HG03457 (cell line): ENCODE measurements at regions not wholly inside any gene's neighbourhood (a gene's known extent, or its start where the extent isn't known, plus 50 kb on each side); places are given as distances from the start of the nearest gene placed in this dataset.

Source experiments
- ATAC-seq: cut with Tn5 transposase; IDR thresholded peaks from one replicate; pipeline ENCODE4 v1.9.1; 2021; ENCODE audit warnings: moderate number of reproducible peaks; ENCODE audit not compliant: unreplicated experiment

DNA sequence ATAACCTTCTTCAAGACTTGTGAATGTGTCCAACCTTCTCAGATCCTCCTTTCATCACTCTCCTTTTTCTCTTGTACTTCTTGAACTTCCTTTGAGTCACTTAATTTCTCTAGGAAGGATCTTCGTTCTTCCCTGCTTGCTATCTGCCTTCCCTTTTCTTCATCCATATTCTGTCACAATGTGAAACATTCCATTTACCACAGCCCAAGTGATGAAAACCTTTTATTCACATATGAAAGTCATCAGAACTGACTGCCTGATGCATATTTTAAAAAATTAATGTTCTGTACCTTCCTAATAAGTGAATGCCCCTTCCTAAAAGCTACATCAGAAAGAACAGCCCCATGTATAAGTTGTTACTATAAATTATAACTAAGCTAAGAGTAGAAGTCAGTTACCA is 520.4 kb upstream of the LUZP2 start:
- ATAC-seq, result no peak

DNA sequence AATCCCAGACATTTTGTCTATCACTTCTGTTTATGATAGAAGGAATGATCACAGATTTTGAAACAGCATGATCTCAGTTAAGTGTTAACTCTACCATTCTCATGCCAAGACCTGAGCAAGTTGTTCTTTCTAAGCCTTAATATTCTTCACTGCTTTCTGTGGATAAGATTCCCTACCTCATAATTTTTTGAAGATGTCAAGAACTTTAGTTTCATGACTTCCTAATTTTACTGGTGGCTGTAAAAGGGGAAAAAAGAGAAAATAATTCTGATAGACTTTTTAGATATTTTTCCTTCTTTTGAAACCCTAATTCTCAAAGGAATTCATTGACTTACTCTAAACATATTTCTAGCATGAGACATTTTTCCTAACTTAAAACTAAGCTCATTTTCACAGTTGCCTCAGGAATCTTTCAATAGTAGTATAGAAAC is 520.0 kb upstream of the LUZP2 start:
- ATAC-seq, result no peak

DNA sequence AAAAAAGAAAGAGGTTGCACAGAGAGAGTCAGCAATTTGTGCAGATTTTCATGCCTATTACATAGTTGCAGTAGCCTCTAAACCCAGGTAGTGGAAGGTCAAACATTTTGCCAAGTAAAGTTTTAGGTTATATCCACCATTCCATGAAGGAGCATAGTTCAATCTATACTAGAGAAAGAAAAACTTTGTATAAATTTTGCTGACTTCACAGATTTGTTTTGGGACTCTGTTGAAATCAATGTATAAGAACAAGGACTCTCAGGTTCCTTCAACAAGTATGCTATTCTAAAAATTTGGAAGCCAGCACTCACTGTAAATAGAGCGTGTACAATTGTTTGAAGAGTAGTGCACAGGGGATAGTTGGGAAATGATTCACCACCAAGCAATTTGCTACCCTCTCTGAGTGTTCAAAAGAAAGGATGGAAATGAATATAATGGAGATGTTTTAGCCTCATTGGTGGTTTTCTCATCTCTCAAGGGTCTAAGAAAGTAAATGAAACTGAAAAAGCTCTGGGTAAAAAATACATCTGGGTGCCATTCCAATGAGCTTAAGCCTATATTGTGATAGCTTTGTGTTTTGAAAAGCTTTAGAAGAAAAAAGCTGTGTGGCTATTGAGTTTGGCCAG is 508.4 kb upstream of the LUZP2 start:
- ATAC-seq, result no peak

DNA sequence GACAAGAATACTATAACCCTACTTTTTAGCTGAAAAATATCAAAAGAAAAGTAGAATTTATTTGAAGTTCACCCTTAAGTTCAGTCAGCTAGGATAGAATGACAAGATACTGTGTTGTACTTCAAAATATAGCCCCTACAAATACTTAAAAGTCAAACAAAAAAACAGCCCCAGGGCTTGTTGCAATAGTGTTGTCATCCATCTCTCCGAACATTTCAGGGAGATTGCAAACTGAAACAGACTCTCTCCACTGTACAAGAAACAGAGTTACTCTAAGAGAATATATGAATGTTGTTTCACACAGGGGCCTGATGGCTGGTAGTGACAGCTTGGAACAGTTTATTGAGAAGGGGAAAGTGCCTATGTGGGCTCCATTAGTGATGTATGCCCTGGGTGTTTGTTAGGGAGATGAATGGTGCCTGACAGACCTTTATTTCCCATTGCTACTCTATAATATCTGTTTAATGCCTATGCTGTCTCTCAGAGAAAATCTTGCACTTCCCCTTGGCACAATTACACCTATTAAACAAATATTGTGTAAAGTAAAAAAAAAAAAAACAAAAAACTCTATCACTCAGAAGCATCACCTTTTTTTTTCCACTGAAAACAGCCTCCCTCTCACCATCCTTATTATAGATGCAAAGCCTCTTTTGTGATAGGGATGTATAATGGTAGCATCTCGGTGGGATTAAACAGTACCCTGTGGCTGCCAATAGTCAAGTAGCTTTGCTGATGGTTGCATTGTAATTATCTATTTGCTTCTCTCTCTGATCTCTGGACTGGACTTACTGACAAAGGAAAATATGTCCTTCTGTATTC is 506.3 kb upstream of the LUZP2 start:
- no peak for ATAC-seq

DNA sequence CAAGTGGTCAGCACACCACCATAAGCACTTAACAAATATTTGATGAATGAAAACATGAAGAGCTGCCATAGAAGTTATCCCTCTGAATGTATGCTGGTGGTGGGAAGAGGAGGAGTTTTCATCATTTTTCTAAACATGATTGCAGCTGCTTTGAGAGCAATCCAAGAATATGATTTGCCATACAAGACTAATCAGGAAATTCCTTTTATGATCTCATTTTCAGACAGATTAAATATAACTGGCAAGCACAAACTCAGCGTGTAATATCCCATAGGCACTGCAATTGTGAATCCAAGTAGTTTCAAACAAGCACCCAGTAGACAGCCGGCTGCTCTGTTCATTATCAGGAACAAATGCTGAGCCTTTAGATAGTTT is 505.7 kb upstream of the LUZP2 start:
- no peak for ATAC-seq

DNA sequence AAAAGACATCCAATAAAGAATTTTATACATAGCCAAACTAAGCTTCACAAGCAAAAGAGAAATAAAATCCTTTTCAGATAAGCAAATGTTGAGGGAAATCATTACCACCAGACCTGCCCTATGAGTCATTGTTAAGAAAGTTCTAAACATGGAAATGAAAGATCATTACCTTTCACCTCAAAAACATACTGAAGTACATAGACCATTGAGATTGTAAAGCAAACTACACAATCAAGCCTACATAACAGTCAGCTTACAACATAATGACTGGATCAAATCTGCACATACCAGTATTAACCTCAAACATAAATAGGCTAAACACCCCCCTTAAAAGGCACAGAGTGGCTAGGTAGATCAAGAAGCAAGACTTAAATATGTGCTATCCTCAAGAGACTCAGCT is 501.0 kb upstream of the LUZP2 start:
- no peak for ATAC-seq

DNA sequence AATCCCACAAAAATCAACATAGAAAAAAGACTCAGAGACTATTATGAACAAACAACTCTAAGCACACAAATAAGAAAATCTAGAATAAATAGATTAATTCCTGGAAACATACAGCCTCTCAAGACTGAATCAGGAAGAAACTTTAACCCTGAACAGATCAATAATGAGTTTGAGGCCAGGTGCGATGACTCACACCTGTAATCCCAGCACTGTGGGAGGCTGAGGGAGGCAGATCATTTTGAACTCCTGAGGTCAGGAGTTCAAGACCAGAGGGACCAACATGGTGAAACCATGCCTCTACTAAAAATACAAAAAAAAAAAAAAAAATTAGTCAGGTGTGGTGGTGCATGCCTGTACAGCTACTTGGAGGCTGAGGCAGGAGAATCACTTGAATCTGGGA is 499.5 kb upstream of the LUZP2 start:
- ATAC-seq, result no peak

DNA sequence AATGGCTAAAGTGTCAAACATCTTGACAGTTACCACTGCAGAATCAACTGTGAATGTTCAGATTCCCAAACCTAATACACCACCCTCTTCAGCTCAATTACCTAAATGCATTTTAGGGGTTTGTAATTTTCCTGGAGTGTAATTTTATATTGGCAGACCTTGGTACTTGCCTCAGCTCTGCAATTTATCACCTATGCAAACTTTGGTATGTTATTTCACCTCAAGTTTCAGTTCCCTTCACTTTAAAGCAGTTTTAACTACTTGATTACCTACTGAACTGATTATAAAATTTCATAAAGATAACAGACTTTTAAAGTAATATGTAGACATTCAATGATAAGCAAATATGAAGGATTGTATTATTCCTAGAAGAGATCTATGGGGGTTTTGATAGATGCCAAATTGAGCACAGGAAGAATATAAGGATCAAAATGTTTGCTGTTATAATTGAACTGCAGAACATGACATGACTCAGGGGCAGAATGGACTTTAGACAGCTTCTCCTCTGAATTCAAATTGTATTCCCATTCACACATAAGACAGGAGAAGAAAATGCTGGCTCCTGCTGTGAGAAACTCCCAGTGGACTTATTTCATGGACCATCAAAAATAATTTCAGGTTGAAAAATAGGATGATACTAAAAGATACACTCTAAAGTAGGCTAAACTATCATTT is 491.5 kb upstream of the LUZP2 start:
- no peak for ATAC-seq

DNA sequence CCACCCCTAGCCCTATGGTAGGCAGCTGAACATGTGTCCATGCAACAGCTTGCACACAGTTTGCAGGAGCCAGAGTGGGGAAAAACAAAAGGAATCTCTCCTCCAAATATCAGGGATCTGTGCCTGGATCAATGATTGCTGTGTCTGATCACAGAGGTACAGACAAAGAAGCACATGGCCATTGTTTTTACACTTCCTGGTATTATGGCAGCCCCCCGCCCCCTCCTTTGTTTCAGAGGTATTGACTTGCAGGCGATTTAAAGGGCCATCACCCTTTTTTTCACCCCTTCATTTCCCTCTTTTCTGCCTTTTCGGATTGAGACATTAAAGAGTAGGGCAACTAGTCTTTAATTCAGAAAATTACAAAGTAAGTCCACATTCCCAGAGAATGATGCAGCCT is 453.0 kb upstream of the LUZP2 start:
- no peak for ATAC-seq

DNA sequence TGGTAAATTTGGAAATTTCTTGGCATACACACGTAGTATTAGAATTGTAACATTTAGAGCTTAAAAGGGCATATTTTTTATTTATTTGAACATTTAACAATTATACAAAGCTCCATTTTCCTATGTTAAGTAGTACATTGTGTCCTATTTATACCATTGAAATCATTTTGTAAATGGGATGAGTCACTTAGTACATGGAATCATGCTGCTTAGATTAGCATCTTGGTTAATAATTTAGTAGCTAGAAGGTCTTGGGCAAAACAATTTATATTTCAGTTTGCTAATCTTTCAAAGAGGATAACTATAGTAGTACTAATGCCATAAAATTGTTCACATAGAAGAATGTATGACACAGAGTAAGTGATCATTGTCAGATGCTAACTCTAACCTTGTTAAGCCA is 450.1 kb upstream of the LUZP2 start:
- ATAC-seq, result no peak

DNA sequence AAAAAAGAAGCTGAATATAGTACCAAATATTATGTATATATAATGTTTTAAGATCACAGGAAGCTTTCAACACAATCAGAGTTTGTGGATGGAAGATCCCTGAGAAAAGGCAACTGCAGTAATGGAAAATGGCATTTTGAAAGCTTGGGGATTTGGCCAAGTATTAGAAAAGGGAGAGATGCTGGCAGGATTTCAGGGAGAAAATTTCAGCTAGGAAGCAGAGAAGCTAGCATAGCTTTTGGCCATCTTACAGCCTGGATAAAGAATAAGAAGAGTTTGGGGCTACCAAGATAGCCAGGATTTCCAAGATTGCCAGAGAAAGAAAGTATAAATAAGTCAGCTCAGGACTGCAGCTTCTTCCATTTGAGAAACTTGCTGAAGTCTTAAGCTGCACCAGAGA is 440.8 kb upstream of the LUZP2 start:
- ATAC-seq, result no peak

DNA sequence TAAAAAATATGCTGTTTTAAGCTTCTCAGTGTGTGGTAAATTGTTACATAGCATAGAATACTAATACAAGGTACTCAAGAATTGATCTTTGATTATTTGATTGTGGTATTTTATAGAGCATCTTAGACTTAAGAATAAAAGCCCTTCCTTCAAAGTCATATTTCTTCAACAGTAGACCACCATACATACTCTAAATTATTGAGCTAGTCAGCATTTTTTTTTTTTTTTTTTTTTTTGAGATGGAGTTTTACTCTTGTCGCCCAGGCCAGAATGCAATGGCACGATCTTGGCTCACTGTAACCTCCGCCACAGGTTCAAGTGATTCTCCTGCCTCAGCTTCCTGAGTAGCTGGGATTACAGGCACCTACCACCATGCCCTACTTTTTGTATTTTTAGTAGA is 436.7 kb upstream of the LUZP2 start:
- no peak for ATAC-seq

DNA sequence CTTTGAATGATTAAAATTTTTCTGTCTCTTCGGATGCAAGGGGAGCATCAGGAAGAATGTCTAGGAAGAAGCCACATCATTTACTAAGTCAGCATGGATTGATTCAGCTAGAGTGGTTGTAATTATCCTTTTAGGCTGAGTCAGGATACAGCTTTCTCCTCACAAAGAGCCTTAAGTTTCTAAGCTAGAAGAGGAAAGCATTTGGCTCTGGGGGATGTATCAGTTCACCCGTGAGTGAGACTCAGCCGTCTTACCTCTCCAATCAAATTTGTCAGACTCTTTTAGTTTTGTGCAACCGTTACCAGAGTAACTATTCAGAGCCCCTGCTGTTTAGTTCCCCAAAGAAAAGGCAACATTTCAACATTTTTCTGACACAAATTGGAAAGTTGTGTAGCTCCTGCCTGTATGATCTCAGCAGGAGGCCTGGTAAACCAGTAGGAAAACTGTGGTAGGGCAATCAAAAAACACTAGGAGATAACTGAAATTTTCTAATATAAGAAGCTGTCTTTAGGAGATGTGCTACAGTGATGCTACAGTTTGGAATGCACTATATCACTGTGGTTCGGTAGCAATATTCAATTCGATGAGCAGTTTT is 432.4 kb upstream of the LUZP2 start:
- ATAC-seq, result no peak

DNA sequence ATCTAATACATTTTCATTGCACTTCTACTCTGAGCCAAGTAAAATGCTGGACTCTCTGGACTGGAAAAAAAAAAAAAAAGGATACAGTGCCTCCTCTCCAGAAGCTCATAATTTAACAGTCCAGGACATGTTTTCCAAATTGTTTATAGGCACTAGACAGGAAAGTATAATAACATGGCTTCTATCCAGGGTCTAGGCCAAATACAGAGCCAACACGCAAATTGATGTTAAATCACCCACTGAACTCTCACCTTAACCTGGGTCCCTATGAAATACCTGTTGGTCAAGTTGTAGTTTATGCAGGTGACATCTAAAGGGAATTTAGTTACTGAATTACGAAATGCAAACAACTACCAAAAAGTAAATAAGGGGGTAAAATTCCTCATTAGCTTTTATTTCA is 428.7 kb upstream of the LUZP2 start:
- ATAC-seq, result no peak

DNA sequence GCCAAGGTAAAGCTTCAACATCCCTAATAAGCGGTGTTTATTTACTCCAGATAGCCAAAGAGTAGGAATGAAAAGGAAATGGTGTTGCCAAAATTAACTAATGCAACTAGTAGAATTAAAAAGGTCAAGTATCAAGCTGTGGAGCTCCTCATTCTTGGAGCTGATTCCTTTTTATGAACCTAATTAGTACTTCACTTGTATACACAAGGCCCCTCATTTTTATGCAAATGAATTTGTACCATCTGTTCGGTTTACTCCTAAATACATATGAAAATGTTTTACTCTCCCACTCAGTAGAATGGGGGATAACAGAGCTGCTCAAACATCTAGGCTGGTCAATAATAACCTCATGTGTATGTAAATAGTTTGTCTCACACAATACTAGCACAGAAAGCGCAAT is 426.4 kb upstream of the LUZP2 start:
- ATAC-seq, result no peak

DNA sequence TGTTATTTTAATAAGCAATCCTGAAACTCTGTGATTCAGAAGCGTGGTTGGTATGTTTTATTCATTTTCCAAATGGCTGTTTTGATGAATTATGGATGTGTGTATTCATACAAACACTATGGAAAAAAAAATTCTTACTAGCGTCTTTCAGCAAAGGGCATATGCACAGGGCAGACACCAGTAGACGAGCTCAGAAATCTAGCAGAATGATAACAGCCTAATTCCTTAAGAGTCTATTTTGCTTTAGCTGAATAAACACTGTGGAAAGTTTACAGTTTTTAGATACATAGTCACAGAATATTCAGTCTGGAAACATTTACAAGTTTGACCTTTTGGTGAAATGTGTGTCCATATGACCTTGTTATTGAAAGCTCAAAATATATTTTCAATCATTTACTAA is 418.8 kb upstream of the LUZP2 start:
- ATAC-seq, result no peak

DNA sequence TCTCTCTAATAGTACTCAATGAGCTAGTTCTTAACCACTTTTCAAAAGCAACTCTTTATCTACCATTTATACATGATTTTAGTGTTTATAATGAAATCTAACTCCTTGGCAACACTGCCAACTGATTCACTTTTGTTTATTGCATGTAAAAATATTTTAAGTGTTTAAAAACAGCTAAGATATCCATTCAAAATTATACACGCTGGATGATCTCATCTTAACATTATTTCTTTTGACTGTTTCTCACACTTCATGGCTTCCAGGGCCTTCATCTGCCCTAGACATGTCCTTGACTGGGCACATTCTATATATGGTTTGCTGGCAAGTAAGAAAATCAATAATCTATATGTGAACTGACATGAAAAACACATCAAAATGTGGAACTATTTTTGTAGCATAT is 414.6 kb upstream of the LUZP2 start:
- ATAC-seq, result no peak

DNA sequence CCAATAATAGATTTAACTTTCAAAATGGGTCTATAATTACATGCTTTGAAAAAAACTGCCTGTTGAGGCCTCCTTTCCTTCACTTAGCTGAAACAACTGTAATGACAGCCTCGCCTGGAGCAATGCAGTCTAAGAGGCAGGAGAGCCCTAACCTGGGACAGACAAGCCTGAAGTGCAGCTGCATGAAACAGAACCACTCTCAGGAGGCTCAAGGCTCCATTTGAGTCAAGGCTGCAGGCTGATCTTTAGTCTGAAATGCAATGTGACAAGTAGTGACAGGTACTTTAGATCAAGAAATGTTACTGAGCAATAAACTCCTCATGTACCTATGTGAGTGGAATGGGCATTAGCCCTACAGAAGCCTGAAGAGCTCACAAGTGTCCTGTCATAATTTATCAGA is 414.0 kb upstream of the LUZP2 start:
- ATAC-seq, result no peak

DNA sequence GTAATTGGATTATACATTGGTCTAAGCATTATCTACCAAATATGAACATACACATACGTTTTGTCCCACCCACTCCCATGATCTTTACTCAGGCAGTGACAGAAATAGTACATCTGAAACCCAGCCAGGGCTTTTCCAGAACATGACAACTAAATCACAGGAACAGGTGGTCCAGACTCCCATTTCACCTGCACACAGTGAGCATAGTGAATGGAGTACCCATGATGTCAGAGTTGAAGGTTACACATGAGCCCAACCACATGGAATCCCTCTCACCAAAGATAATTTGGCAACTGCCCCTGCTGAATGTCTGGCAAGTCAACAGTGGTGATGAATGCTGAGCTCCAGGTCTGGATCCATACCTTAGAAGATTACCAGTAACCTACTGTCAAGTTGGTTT is 411.9 kb upstream of the LUZP2 start:
- ATAC-seq, result no peak

DNA sequence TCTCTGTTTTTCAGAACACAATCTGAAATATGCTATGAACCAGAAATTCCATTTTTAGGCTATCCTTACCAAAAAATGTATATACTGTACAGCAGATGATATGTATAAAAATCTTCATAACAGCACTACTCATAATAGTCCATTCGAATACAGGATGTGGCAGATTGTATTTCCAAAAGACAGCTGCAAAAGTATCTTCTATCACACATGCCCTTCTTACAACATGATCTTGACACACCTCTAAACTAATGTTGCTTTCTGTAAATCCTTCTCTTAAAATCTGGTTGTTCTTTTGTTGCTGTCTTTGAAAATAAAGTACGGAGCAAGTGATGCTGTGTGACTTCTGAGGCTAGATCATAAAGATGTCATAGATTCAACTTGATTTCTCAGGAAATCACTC is 409.9 kb upstream of the LUZP2 start:
- ATAC-seq, result no peak

DNA sequence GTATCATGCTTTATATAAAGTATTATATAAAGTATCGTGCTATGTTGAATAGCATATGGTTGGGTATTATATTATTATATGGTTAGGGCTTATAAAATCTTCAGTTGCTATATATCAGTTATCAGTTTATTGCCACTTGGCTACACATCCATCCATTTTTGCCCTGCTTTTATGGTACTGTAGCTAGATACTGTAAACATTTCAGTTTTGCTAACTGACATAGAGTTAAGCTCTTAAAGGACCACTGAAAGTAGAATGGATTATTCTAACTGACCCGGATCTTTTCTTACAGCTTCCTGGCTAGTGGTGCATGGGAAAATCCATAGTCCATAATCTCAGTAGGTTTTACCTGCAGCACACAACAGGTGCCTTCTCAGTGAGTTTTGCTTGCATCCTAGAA is 405.3 kb upstream of the LUZP2 start:
- ATAC-seq, result no peak

DNA sequence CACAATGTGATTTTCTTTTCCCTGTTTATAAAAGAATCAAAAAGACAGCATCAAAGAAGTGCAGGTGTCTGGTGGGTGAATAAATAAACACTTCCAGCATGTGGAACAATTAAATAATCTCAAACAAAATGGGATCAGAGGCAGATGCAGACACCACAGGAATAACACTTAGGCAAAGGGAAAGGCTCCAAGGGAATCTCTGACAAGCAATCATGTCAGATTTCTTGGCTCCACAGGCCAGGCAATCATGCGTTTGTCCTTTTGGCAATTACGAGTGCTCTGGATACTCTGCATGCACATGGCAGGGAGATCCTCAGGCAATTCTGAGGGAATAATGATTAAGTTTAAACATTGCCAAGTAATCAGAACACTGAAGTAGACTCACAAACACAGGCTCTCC is 403.5 kb upstream of the LUZP2 start:
- no peak for ATAC-seq
